Smooth muscle cell (in vitro differentiated cells): ENCODE measurements at regions not wholly inside any gene's neighbourhood (a gene's known extent, or its start where the extent isn't known, plus 50 kb on each side); places are given as distances from the start of the nearest gene placed in this dataset.

Source experiments
- DNase-seq: peaks from one replicate; lab custom pipeline; 2025; ENCODE audit not compliant: unreplicated experiment; lab: John Stamatoyannopoulos, UW
- H2AFZ ChIP-seq: fragments of 200-600 bp; sonication (generic); 2 replicates; pipeline ENCODE4 v1.6.0; 2016; ENCODE audit warnings: antibody characterized with exemption, low read depth, mild to moderate bottlenecking
- H3F3A ChIP-seq: fragments of 200-600 bp; sonication (generic); 2 replicates; pipeline ENCODE4 v1.6.0; 2017; ENCODE audit warnings: antibody characterized with exemption, low read depth
- H3K27ac ChIP-seq: fragments of 200-600 bp; sonication (generic); 2 replicates; pipeline ENCODE4 v1.5.1; 2016; ENCODE audit warnings: low read depth, mild to moderate bottlenecking
- H3K27me3 ChIP-seq: fragments of 200-600 bp; sonication (generic); 2 replicates; pipeline ENCODE4 v1.6.1; 2016; ENCODE audit warnings: low read depth, mild to moderate bottlenecking
- H3K36me3 ChIP-seq: fragments of 200-600 bp; sonication (generic); 2 replicates; pipeline ENCODE4 v1.5.1; 2016; ENCODE audit warnings: low read depth
- H3K4me1 ChIP-seq: fragments of 200-600 bp; sonication (generic); 2 replicates; pipeline ENCODE4 v1.5.1; 2016; ENCODE audit warnings: low read depth
- H3K4me2 ChIP-seq: fragments of 200-600 bp; sonication (generic); 2 replicates; pipeline ENCODE4 v1.6.0; 2016; ENCODE audit warnings: mild to moderate bottlenecking
- H3K4me3 ChIP-seq: fragments of 200-600 bp; sonication (generic); 2 replicates; pipeline ENCODE4 v1.5.1; 2016; ENCODE audit warnings: mild to moderate bottlenecking
- H3K79me2 ChIP-seq: fragments of 200-600 bp; sonication (generic); 2 replicates; pipeline ENCODE4 v1.6.0; 2016; ENCODE audit warnings: low read depth, mild to moderate bottlenecking
- H3K9ac ChIP-seq: fragments of 200-600 bp; sonication (generic); 2 replicates; pipeline ENCODE4 v1.6.0; 2016; ENCODE audit warnings: low read depth
- H3K9me3 ChIP-seq: fragments of 200-600 bp; sonication (generic); replicated peaks from 2 replicates; pipeline ENCODE4 v1.5.1; 2016; ENCODE audit warnings: low read depth
- H4K20me1 ChIP-seq: fragments of 200-600 bp; sonication (generic); 2 replicates; pipeline ENCODE4 v1.6.0; 2016; ENCODE audit warnings: low read depth
- CTCF ChIP-seq: fragments of 200-600 bp; sonication (generic); IDR thresholded peaks from 2 replicates; pipeline ENCODE4 v1.5.1; 2017; ENCODE audit warnings: borderline replicate concordance, mild to moderate bottlenecking, antibody characterized with exemption; ENCODE audit not compliant: insufficient read depth, poor library complexity, severe bottlenecking
- WGBS: methylation state at CpG from one replicate; pipeline ENCODE4 v1.1.7; 2016; ENCODE audit warnings: low lambda C conversion rate; 5-methylcytosine and 5-hydroxymethylcytosine counted together

- no peaks in the 10 kb centered on the region for H4K20me1 ChIP-seq
- no peak overlapping the region for H2AFZ ChIP-seq
- no peaks in the 10 kb centered on the region for H3K9me3 ChIP-seq
- H3K27me3 ChIP-seq, result no peaks in the 10 kb centered on the region
- H3K9ac ChIP-seq, result no peak overlapping the region
- H3K4me1 ChIP-seq, result no peaks in the 10 kb centered on the region
- no peaks in the 10 kb centered on the region for H3K36me3 ChIP-seq
- DNase-seq, result no peak
- H3K27ac ChIP-seq, result no peak overlapping the region
- H3K4me3 ChIP-seq, result no peak overlapping the region
- H3K79me2 ChIP-seq, result no peaks in the 10 kb centered on the region
- no peak for TF ChIP-seq CTCF
- H3K4me2 ChIP-seq, result no peak overlapping the region
- no peaks in the 10 kb centered on the region for H3F3A ChIP-seq
Measured at GRCh38 chr10:84587789-84588188, 259.4 kb downstream of the CCSER2 start.

DNA sequence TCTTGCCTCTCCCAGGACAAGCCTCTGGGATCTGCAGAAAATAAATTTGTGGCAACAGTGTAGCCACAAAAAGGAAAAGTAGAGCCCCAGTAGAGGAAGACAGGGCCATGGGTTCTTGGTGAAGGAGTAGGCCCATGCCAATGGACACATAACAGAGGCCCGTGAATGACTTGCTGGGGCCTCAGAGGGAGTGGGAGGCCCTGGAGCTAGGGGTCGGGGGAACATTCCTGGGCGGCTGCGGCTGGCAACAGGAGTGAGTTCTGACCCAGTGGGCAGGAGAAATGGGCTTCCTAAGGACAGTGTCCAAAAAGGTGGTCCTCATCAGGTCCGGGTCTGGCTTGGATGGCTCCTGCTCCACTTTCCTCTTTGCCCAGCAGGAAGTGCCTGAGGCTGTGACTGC is 260.0 kb downstream of the CCSER2 start:
- Histone ChIP-seq H4K20me1 (no peaks in the 10 kb centered on the region), H3K4me3 (no peak overlapping the region), H3K79me2 (no peaks in the 10 kb centered on the region), H2AFZ (no peak overlapping the region), H3K4me2 (no peak overlapping the region), H3F3A (no peaks in the 10 kb centered on the region), H3K36me3 (no peaks in the 10 kb centered on the region), H3K4me1 (no peaks in the 10 kb centered on the region), H3K27ac (no peak overlapping the region), H3K9me3 (no peaks in the 10 kb centered on the region), H3K9ac (no peak overlapping the region), H3K27me3 (no peaks in the 10 kb centered on the region)
- WGBS, result 95% methylated on average over 5 of the region's 5 CpGs
- TF ChIP-seq CTCF, result no peak
- DNase-seq, result no peak

- Histone ChIP-seq H3F3A (no peaks in the 10 kb centered on the region), H3K36me3 (no peaks in the 10 kb centered on the region), H2AFZ (no peak overlapping the region), H3K79me2 (no peaks in the 10 kb centered on the region), H4K20me1 (no peaks in the 10 kb centered on the region), H3K4me2 (no peak overlapping the region), H3K27me3 (no peaks in the 10 kb centered on the region), H3K9ac (no peak overlapping the region), H3K9me3 (no peaks in the 10 kb centered on the region), H3K4me3 (no peak overlapping the region), H3K27ac (no peak overlapping the region), H3K4me1 (no peaks in the 10 kb centered on the region)
- WGBS, result 91% methylated on average over 2 of the region's 2 CpGs
- no peak for DNase-seq
- no peak for TF ChIP-seq CTCF
Measured at GRCh38 chr10:84588971-84589370, 260.6 kb downstream of the CCSER2 start.

DNA sequence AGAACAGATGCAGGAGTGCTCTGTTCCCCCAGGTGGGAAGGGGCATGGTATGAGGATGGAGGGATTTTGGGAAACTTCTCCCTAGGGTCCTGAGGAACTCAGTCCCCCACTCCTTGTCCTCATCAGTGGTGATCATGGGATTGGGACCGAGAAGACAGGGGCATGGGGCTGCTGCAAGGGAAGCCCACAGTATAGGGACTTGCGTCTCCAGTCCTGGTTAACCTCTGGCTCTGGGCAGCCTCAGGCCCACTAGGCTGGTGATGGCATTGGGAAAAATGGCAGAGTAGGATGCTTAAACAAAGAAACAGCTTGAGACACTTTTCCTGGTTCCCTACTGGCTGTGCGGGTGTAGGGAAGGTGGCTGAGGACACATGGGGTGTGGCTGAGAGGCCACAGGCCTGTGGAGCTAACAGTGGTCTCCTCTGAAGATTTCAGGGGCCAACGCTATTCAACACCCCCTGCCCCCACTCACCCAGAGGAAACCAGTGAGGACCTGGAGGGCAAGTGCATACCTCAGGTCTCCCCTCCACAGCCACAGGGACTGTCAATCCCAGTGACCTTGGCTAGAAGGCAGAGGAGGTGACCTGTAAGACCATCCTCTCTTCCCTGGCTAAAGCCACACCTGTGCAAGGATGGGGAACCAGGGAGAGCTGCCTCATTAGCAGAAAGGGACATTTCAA is 261.3 kb downstream of the CCSER2 start:
- WGBS, result 93% methylated on average over 4 of the region's 4 CpGs
- Histone ChIP-seq H4K20me1 (no peaks in the 10 kb centered on the region), H3K27me3 (no peaks in the 10 kb centered on the region), H3K27ac (no peak overlapping the region), H3F3A (no peaks in the 10 kb centered on the region), H3K36me3 (no peaks in the 10 kb centered on the region), H3K79me2 (no peaks in the 10 kb centered on the region), H3K9ac (no peak overlapping the region), H3K4me3 (no peak overlapping the region), H3K9me3 (no peaks in the 10 kb centered on the region), H2AFZ (no peak overlapping the region), H3K4me1 (no peaks in the 10 kb centered on the region), H3K4me2 (no peak overlapping the region)
- no peak for TF ChIP-seq CTCF
- no peak for DNase-seq
